ENCODE measurements at regions not wholly inside any gene's neighbourhood (a gene's known extent, or its start where the extent isn't known, plus 50 kb on each side); places are given as distances from the start of the nearest gene placed in this dataset.

DNA sequence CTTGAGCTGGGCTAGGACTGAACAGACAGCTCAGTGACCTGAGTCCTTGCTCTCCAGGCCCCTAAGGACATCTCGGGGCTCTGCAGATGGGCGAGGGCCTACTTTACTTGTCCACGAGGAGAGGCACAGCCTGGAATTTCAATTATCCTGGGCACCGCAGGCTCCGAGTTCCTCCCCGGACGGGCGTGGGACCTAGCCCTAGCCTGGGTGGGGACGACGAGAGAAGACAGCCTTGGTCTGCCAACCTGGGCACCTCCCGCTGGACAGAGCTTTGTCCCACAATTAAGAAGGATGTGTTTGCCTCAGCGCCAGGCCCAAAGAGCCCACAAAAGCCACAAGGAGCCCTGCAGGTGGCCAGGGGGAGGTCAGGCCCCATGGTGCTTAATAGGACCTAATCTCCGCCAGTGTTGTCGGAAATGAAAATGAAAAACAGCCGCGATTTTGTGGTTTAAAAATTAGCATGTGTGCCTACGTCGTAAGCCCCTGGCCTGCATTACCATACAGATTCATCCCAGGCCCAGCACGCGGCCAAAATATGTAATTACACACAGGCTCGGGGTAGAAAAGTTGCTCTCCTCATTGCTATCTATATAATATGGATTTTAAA, 51.4 kb upstream of the LHX1 start:
- TF ChIP-seq, protein P1, sequence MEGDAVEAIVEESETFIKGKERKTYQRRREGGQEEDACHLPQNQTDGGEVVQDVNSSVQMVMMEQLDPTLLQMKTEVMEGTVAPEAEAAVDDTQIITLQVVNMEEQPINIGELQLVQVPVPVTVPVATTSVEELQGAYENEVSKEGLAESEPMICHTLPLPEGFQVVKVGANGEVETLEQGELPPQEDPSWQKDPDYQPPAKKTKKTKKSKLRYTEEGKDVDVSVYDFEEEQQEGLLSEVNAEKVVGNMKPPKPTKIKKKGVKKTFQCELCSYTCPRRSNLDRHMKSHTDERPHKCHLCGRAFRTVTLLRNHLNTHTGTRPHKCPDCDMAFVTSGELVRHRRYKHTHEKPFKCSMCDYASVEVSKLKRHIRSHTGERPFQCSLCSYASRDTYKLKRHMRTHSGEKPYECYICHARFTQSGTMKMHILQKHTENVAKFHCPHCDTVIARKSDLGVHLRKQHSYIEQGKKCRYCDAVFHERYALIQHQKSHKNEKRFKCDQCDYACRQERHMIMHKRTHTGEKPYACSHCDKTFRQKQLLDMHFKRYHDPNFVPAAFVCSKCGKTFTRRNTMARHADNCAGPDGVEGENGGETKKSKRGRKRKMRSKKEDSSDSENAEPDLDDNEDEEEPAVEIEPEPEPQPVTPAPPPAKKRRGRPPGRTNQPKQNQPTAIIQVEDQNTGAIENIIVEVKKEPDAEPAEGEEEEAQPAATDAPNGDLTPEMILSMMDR (IDR thresholded peaks at IDR 0.05) = no peak
- TF ChIP-seq EZH2 (IDR thresholded peaks at IDR 0.05) (no peak), EZH2phosphoT487 (IDR thresholded peaks at IDR 0.05) (no peak)

Measured in neural progenitor cell (in vitro differentiated cells).